HCT116 (cell line): ENCODE measurements at regions not wholly inside any gene's neighbourhood (a gene's known extent, or its start where the extent isn't known, plus 50 kb on each side); places are given as distances from the start of the nearest gene placed in this dataset.

ENCODE experiments used
- ATAC-seq: fragments of 200-7000 bp; cut with Tn5 transposase; 2 replicates; pipeline ENCODE4 v1.9.1; 2020; ENCODE audit warnings: mild to moderate bottlenecking, moderate library complexity
- BruUV-seq: library from RNA; stranded (reverse); fragments of 400-500 nt; replicated peaks from 2 replicates; lab custom pipeline; 2021; lab: Mats Ljungman, UMichigan
- CTCF ChIA-PET: fragments of 300-600 bp; sonication (Branson Sonifier 250); formaldehyde crosslinking; loops from one replicate; lab custom pipeline; 2021; ENCODE audit warnings: antibody characterized with exemption; lab: Charles Lee
- POLR2A ChIA-PET: fragments of 300-600, 350-600 bp; sonication (Branson Sonifier 250); formaldehyde crosslinking; loops from one replicate; lab custom pipeline; 2021; ENCODE audit warnings: antibody characterized with exemption; lab: Charles Lee
- RAD21 ChIA-PET, 2 experiments: fragments of 300-600 bp; sonication (Branson Sonifier 250); formaldehyde crosslinking; loops; one replicate each; lab custom pipeline; 2023; ENCODE audit warnings: low total read pairs in 2 of 2; ENCODE audit not compliant: uncharacterized antibody in 2 of 2, unreplicated experiment in 2 of 2, low non-redundant PET in 1 of 2; lab: Charles Lee
- DNase-seq: peaks from one replicate; pipeline ENCODE4 v3.0.0-alpha.2; 2010; ENCODE audit warnings: low read depth, low spot score
- H2AFZ ChIP-seq: fragments of 200-600 bp; shearing (Covaris generic), sonication (generic); 2 replicates; pipeline ENCODE4 v1.6.1; 2017; ENCODE audit warnings: low read depth, mixed run types, mixed read lengths, antibody characterized with exemption, low read length; ENCODE audit not compliant: poor library complexity, severe bottlenecking
- H3K27ac ChIP-seq: 2 replicates; pipeline ENCODE4 v1.5.1; 2012; ENCODE audit warnings: low read depth, low read length
- H3K27me3 ChIP-seq: fragments of 200-600 bp; sonication (generic); 2 replicates; pipeline ENCODE4 v1.6.1; 2016; ENCODE audit warnings: mixed run types, low read length, mixed read lengths; ENCODE audit not compliant: insufficient read depth
- H3K36me3 ChIP-seq, 2 experiments: fragments of 200-500 bp in 1 of 2; fragments of 200-600 bp in 1 of 2; sonication (Bioruptor generic) in 1 of 2; sonication (generic) in 1 of 2; 2 replicates each; pipeline versions ENCODE4 v1.5.1 to v1.6.1; 2014 to 2016; ENCODE audit warnings: low read length in 2 of 2, inconsistent platforms in 1 of 2, mixed read lengths in 1 of 2, mixed run types in 1 of 2; ENCODE audit not compliant: insufficient read depth in 2 of 2, control insufficient read depth in 1 of 2
- H3K4me1 ChIP-seq, 2 experiments: fragments of 200-600 bp in 1 of 2; sonication (generic) in 1 of 2; 2 replicates each; pipeline versions ENCODE4 v1.5.1 to v1.6.1; 2012 to 2017; ENCODE audit warnings: low read length in 2 of 2, inconsistent platforms in 1 of 2, mild to moderate bottlenecking in 1 of 2, mixed read lengths in 1 of 2, mixed run types in 1 of 2, moderate library complexity in 1 of 2; ENCODE audit not compliant: insufficient read depth in 2 of 2, control insufficient read depth in 1 of 2
- H3K4me2 ChIP-seq: fragments of 200-600 bp; sonication (generic); 2 replicates; pipeline ENCODE4 v1.6.1; 2017; ENCODE audit warnings: mixed run types, low read length, mixed read lengths
- H3K4me3 ChIP-seq, 2 experiments: fragments of 200-600 bp in 1 of 2; sonication (generic) in 1 of 2; replicated peaks in 1 of 2; 2 replicates each; pipeline ENCODE4 v1.5.1; 2011 to 2016; ENCODE audit warnings: low read length in 2 of 2, control low read depth in 1 of 2, low read depth in 1 of 2, mild to moderate bottlenecking in 1 of 2, mixed read lengths in 1 of 2, mixed run types in 1 of 2
- H3K79me2 ChIP-seq: fragments of 200-600 bp; sonication (generic); 2 replicates; pipeline ENCODE4 v1.6.1; 2017; ENCODE audit warnings: mild to moderate bottlenecking, mixed run types, low read length, moderate library complexity, mixed read lengths; ENCODE audit not compliant: insufficient read depth
- H3K9ac ChIP-seq: fragments of 200-600 bp; sonication (generic); 2 replicates; pipeline ENCODE4 v1.6.1; 2016; ENCODE audit warnings: low read length, mixed read lengths
- H3K9me2 ChIP-seq: fragments of 200-600 bp; sonication (generic), shearing (Covaris generic); 2 replicates; pipeline ENCODE4 v1.6.1; 2017; ENCODE audit warnings: mixed run types, mild to moderate bottlenecking, moderate library complexity; ENCODE audit not compliant: insufficient read depth
- H3K9me3 ChIP-seq, 2 experiments: fragments of 200-500 bp in 1 of 2; fragments of 200-600 bp in 1 of 2; sonication (Bioruptor generic) in 1 of 2; sonication (generic) in 1 of 2; 2 replicates each; pipeline ENCODE4 v1.6.1; 2014 to 2017; ENCODE audit warnings: low read length in 2 of 2, mixed read lengths in 2 of 2, inconsistent platforms in 1 of 2, low read depth in 1 of 2, mild to moderate bottlenecking in 1 of 2, mixed run types in 1 of 2, moderate library complexity in 1 of 2; ENCODE audit not compliant: control insufficient read depth in 1 of 2, insufficient read depth in 1 of 2
- H4K20me1 ChIP-seq: fragments of 200-600 bp; sonication (generic), shearing (Covaris generic); 2 replicates; pipeline ENCODE4 v1.6.1; 2017; ENCODE audit warnings: mixed run types, mild to moderate bottlenecking, moderate library complexity; ENCODE audit not compliant: insufficient read depth
- CEBPB ChIP-seq: IDR thresholded peaks from 2 replicates; pipeline ENCODE4 v1.6.1; 2012; ENCODE audit warnings: low read depth
- ELF1 ChIP-seq: IDR thresholded peaks from 2 replicates; pipeline ENCODE4 v1.6.1; 2012; ENCODE audit warnings: low read depth, borderline replicate concordance
- EZH2 ChIP-seq: fragments of 200-600 bp; sonication (generic); IDR thresholded peaks from 2 replicates; pipeline ENCODE4 v1.6.1; 2017; ENCODE audit warnings: antibody characterized with exemption, mixed run types
- EZH2phosphoT487 ChIP-seq: fragments of 200-600 bp; IDR thresholded peaks from 2 replicates; pipeline ENCODE4 v1.6.1; 2018; ENCODE audit warnings: antibody characterized with exemption, borderline replicate concordance
- FOSL1 ChIP-seq: IDR thresholded peaks from 2 replicates; pipeline ENCODE4 v1.6.1; 2012; ENCODE audit warnings: low read depth
- JUND ChIP-seq: IDR thresholded peaks from 2 replicates; pipeline ENCODE4 v1.6.1; 2012
- MAX ChIP-seq: IDR thresholded peaks from 2 replicates; pipeline ENCODE4 v1.6.1; 2012
- POLR2A ChIP-seq: IDR thresholded peaks from 2 replicates; pipeline ENCODE4 v1.7.0; 2011; ENCODE audit warnings: borderline replicate concordance; ENCODE audit not compliant: insufficient read depth, insufficient read length; ENCODE audit errors: extremely low read depth
- POLR2AphosphoS5 ChIP-seq: IDR thresholded peaks from 2 replicates; pipeline ENCODE4 v1.6.1; 2011; ENCODE audit warnings: mild to moderate bottlenecking, low read depth, low read length, moderate library complexity
- RAD21 ChIP-seq: IDR thresholded peaks from 2 replicates; pipeline ENCODE4 v1.6.1; 2012; ENCODE audit warnings: low read depth, mild to moderate bottlenecking
- REST ChIP-seq: IDR thresholded peaks from 2 replicates; pipeline ENCODE4 v1.6.1; 2012; ENCODE audit warnings: low read depth
- SIN3A ChIP-seq: IDR thresholded peaks from 2 replicates; pipeline ENCODE4 v1.6.1; 2012; ENCODE audit warnings: low read depth
- SRF ChIP-seq: IDR thresholded peaks from 2 replicates; pipeline ENCODE4 v1.6.1; 2012; ENCODE audit warnings: low read depth
- TCF7L2 ChIP-seq: IDR thresholded peaks from 2 replicates; pipeline ENCODE4 v1.7.0; 2011; ENCODE audit warnings: borderline replicate concordance, inconsistent platforms; ENCODE audit not compliant: insufficient read depth, insufficient read length; ENCODE audit errors: extremely low read depth
- YY1 ChIP-seq: IDR thresholded peaks from 2 replicates; pipeline ENCODE4 v1.6.1; 2011; ENCODE audit warnings: low read length, low read depth, moderate library complexity, mild to moderate bottlenecking; ENCODE audit not compliant: insufficient replicate concordance; ENCODE audit errors: extremely low read depth
- ZBTB33 ChIP-seq: IDR thresholded peaks from 2 replicates; pipeline ENCODE4 v1.6.1; 2011; ENCODE audit warnings: mild to moderate bottlenecking, low read length, moderate library complexity; ENCODE audit not compliant: insufficient replicate concordance; ENCODE audit errors: extremely low read depth
- ZFX ChIP-seq: fragments of 450-650 bp; IDR thresholded peaks from 2 replicates; pipeline ENCODE4 v1.6.1; 2017
- ZNF274 ChIP-seq: fragments of 200-500 bp; sonication (Bioruptor generic); IDR thresholded peaks from 2 replicates; pipeline ENCODE4 v1.6.1; 2014; ENCODE audit warnings: mild to moderate bottlenecking, low read depth, low read length, inconsistent platforms
- intact Hi-C: fragments of 100-400 bp; cut with micrococcal nuclease; formaldehyde crosslinking; loops from 2 replicates; pipeline ENCODE4 v1.10.0; 2022

GRCh38 chr21:24759348-24760075, 847.8 kb downstream of the MRPL39 start (continued):
- no peak for TF ChIP-seq ELF1
- TF ChIP-seq, all 23 proteins: peak for 0

- no peaks in the 10 kb centered on the region for H3K36me3 ChIP-seq
- no peaks in the 10 kb centered on the region for H3K79me2 ChIP-seq
- POLR2A ChIA-PET: no interaction called here
- no peaks in the 10 kb centered on the region for H3K9me2 ChIP-seq
- H3K27me3 ChIP-seq: no peaks in the 10 kb centered on the region
- H3K9me3 ChIP-seq: peaks cover 17 to 22% of the 10 kb centered on the region in 2 experiments; a peak in 2 of 4 replicates
- no peak overlapping the region for H3K4me2 ChIP-seq
- TF ChIP-seq SRF: no peak
- TF ChIP-seq TCF7L2: no peak
- no peak for TF ChIP-seq POLR2A
- no peak for TF ChIP-seq ZBTB33
- TF ChIP-seq ELF1: no peak
- no peak for TF ChIP-seq MAX
- TF ChIP-seq POLR2AphosphoS5: no peak
- TF ChIP-seq CEBPB: no peak
- TF ChIP-seq YY1: no peak
- no peak for TF ChIP-seq ZNF274
- TF ChIP-seq ZFX: no peak
- no peak for TF ChIP-seq RAD21
- TF ChIP-seq SIN3A: no peak
- TF ChIP-seq EZH2phosphoT487: no peak
- no peak for TF ChIP-seq FOSL1
- TF ChIP-seq JUND: no peak
- no peak for TF ChIP-seq EZH2
- TF ChIP-seq REST: no peak
- no peak overlapping the region for H2AFZ ChIP-seq
- no peaks in the 10 kb centered on the region for H4K20me1 ChIP-seq
- ATAC-seq (no peak), DNase-seq (no peak)
- intact Hi-C loops: no loop called here
- H3K27ac ChIP-seq: no peak overlapping the region
- RAD21 ChIA-PET: no interaction called here
- no TSS peak for BruUV-seq
- CTCF ChIA-PET: no interaction called here
- H3K4me3 ChIP-seq: no peak overlapping the region
- H3K4me1 ChIP-seq: no peaks in the 10 kb centered on the region
- H3K9ac ChIP-seq: no peak overlapping the region
Measured at GRCh38 chr21:24738063-24738462, 869.2 kb downstream of the MRPL39 start.
